Chondrocyte (in vitro differentiated cells): ENCODE measurements at regions not wholly inside any gene's neighbourhood (a gene's known extent, or its start where the extent isn't known, plus 50 kb on each side); places are given as distances from the start of the nearest gene placed in this dataset.

Source experiments
- DNase-seq: peaks from one replicate; pipeline ENCODE4 v3.0.0; 2021; ENCODE audit warnings: mixed read lengths, low spot score
- H3K27ac Mint-ChIP-seq: one replicate; pipeline ENCODE4 v1.8.0; 2021; ENCODE audit warnings: mild to moderate bottlenecking, moderate library complexity, mixed read lengths; ENCODE audit not compliant: unreplicated experiment
- H3K27me3 Mint-ChIP-seq: 2 replicates; pipeline ENCODE4 v1.8.0; 2021; ENCODE audit warnings: low read depth, mixed read lengths
- H3K36me3 Mint-ChIP-seq: 2 replicates; pipeline ENCODE4 v1.8.0; 2021; ENCODE audit warnings: low read depth, mixed read lengths
- H3K4me1 Mint-ChIP-seq: 2 replicates; pipeline ENCODE4 v1.8.0; 2021; ENCODE audit warnings: low read depth, mild to moderate bottlenecking, mixed read lengths
- H3K4me3 Mint-ChIP-seq: one replicate; pipeline ENCODE4 v1.8.0; 2021; ENCODE audit warnings: mild to moderate bottlenecking, moderate library complexity, mixed read lengths; ENCODE audit not compliant: unreplicated experiment
- H3K9me3 Mint-ChIP-seq: 2 replicates; pipeline ENCODE4 v1.8.0; 2021; ENCODE audit warnings: low read depth, mixed read lengths
- CTCF ChIP-seq: fragments of 200-600 bp; sonication (generic); IDR thresholded peaks from 2 replicates; pipeline ENCODE4 v1.5.0; 2021; ENCODE audit warnings: antibody characterized with exemption, mild to moderate bottlenecking, moderate library complexity

GRCh38 chr1:229003233-229004031 is 267.5 kb upstream of the RAB4A start:
- H3K9me3 Mint-ChIP-seq: no peaks in the 10 kb centered on the region
- H3K36me3 Mint-ChIP-seq: no peaks in the 10 kb centered on the region
- TF ChIP-seq CTCF: no peak
- no peak overlapping the region for H3K27ac Mint-ChIP-seq
- H3K4me3 Mint-ChIP-seq: no peak overlapping the region
- peaks cover 3% of the 10 kb centered on the region for H3K27me3 Mint-ChIP-seq
- DNase-seq: no peak
- no peaks in the 10 kb centered on the region for H3K4me1 Mint-ChIP-seq

- no peak for DNase-seq
- no peaks in the 10 kb centered on the region for H3K36me3 Mint-ChIP-seq
- TF ChIP-seq CTCF: no peak
- no peak overlapping the region for H3K4me3 Mint-ChIP-seq
- H3K9me3 Mint-ChIP-seq: no peaks in the 10 kb centered on the region
- H3K27ac Mint-ChIP-seq: no peak overlapping the region
- H3K4me1 Mint-ChIP-seq: no peaks in the 10 kb centered on the region
- peaks cover 3% of the 10 kb centered on the region for H3K27me3 Mint-ChIP-seq
These were observed 266.7 kb upstream of the RAB4A start for GRCh38 chr1:229004066-229004833.

GRCh38 chr1:229005097-229005496 is 265.8 kb upstream of the RAB4A start:
- H3K27ac Mint-ChIP-seq: no peak overlapping the region
- peaks cover 3% of the 10 kb centered on the region for H3K27me3 Mint-ChIP-seq
- TF ChIP-seq CTCF: no peak
- H3K4me1 Mint-ChIP-seq: no peaks in the 10 kb centered on the region
- H3K36me3 Mint-ChIP-seq: no peaks in the 10 kb centered on the region
- H3K4me3 Mint-ChIP-seq: no peak overlapping the region
- no peak for DNase-seq
- H3K9me3 Mint-ChIP-seq: no peaks in the 10 kb centered on the region

GRCh38 chr1:229005556-229005955 is 265.4 kb upstream of the RAB4A start:
- TF ChIP-seq CTCF: no peak
- Mint-ChIP-seq H3K4me3 (no peak overlapping the region), H3K27ac (no peak overlapping the region), H3K36me3 (no peaks in the 10 kb centered on the region), H3K4me1 (no peaks in the 10 kb centered on the region), H3K27me3 (peaks cover 3% of the 10 kb centered on the region), H3K9me3 (no peaks in the 10 kb centered on the region)
- DNase-seq: no peak

GRCh38 chr1:229006121-229006870 is 264.6 kb upstream of the RAB4A start:
- no peak for TF ChIP-seq CTCF
- no peak overlapping the region for H3K4me3 Mint-ChIP-seq

More at GRCh38 chr1:229006121-229006870, 264.6 kb upstream of the RAB4A start:
- H3K9me3 Mint-ChIP-seq: no peaks in the 10 kb centered on the region
- peaks cover 3% of the 10 kb centered on the region for H3K27me3 Mint-ChIP-seq
- no peaks in the 10 kb centered on the region for H3K36me3 Mint-ChIP-seq
- DNase-seq: no peak
- no peak overlapping the region for H3K27ac Mint-ChIP-seq
- no peaks in the 10 kb centered on the region for H3K4me1 Mint-ChIP-seq
